ENCODE measurements at regions not wholly inside any gene's neighbourhood (a gene's known extent, or its start where the extent isn't known, plus 50 kb on each side); places are given as distances from the start of the nearest gene placed in this dataset.
"Not testable (repeated sequence)": the region's sequence is repeated elsewhere in the genome, so short reads cannot be mapped to it uniquely, and the experiment has no call there.

DNA sequence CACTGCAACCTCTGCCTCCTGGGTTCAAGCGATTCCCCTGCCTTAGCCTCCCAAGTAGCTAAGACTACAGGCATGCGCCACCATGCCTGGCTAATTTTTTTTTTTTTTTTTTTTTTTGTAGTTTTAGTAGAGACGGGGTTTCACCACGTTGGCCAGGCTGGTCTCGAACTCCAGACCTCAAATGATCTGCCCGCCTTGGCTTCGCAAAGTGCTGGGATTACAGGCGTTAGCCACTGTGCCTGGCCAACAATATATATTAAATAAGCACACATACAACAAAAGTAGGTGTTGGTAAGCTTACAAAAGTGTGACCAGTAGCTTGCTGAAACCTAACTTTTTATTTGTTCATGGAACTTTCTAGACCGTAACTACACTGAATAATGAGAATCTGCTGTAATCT, 117.1 kb upstream of the SERF1B start:
- H3K27me3 Mint-ChIP-seq; H3K4me1 ChIP-seq (ENCODE audit: insufficient read depth, low read length); CTCF ChIA-PET (ENCODE audit: partially characterized antibody); H3K36me3 Mint-ChIP-seq; H3K27ac ChIP-seq (ENCODE audit: low read depth, low read length); H3K36me3 ChIP-seq (ENCODE audit: insufficient read depth, low read length); POLR2A ChIA-PET (ENCODE audit: partially characterized antibody); H3K9me3 ChIP-seq (ENCODE audit: control insufficient read depth in 1 of 2, low read length in 2 of 2); H3K27ac Mint-ChIP-seq; H3K4me3 ChIP-seq (ENCODE audit: low read length in 2 of 2); H3K4me1 Mint-ChIP-seq; H3K9me3 Mint-ChIP-seq; H3K4me3 Mint-ChIP-seq; intact Hi-C loops (cut with micrococcal nuclease); H3K27me3 ChIP-seq (ENCODE audit: insufficient read depth, low read length): not testable (repeated sequence)
- DNase-seq: peak in 2 of 5 donors; percentile 0 to 14

DNA sequence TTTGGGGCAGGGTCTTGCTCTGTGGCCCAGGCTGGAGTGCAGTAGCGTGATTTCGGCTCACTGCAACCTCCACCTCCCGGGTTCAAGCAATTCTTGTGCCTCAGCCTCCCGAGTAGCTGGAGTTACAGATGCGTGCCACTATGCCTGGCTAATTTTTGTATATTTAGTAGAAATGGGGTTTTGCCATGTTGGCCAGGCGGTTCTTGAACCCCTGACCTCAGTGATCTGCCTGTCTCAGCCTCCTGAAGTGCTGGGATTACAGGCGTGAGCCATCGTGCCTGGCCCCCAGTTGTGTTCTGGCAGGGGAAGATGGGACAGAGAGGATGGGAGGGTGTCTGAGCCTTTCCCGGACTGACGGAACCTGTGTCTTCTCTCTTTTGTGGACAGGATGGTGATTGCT, 111.3 kb upstream of the SERF1B start:
- H3K36me3 Mint-ChIP-seq; H3K27ac ChIP-seq (ENCODE audit: low read depth, low read length); H3K9me3 ChIP-seq (ENCODE audit: control insufficient read depth in 1 of 2, low read length in 2 of 2); H3K4me3 ChIP-seq (ENCODE audit: low read length in 2 of 2); DNase-seq; H3K27me3 Mint-ChIP-seq; POLR2A ChIA-PET (ENCODE audit: partially characterized antibody); H3K4me1 Mint-ChIP-seq; CTCF ChIA-PET (ENCODE audit: partially characterized antibody); H3K9me3 Mint-ChIP-seq; H3K36me3 ChIP-seq (ENCODE audit: insufficient read depth, low read length); intact Hi-C loops (cut with micrococcal nuclease); H3K4me1 ChIP-seq (ENCODE audit: insufficient read depth, low read length); H3K27ac Mint-ChIP-seq; H3K4me3 Mint-ChIP-seq; H3K27me3 ChIP-seq (ENCODE audit: insufficient read depth, low read length): not testable (repeated sequence)

All from CD4-positive, alpha-beta memory T cell (primary cell).